GM21529 (cell line): ENCODE measurements at regions not wholly inside any gene's neighbourhood (a gene's known extent, or its start where the extent isn't known, plus 50 kb on each side); places are given as distances from the start of the nearest gene placed in this dataset.
A peak's percentile ranks its signal among the peaks of the same experiment; 100 is the strongest.

ENCODE experiments used
- ATAC-seq: cut with Tn5 transposase; IDR thresholded peaks from one replicate; pipeline ENCODE4 v1.9.1; 2021; ENCODE audit not compliant: unreplicated experiment

- ATAC-seq: no peak
These were observed 101.4 kb upstream of the SLC44A1 start for GRCh38 chr9:105143136-105143430.

GRCh38 chr9:105144076-105144475 lies 100.4 kb upstream of the SLC44A1 start:
- ATAC-seq: no peak

GRCh38 chr9:105144841-105145240 lies 99.6 kb upstream of the SLC44A1 start:
- ATAC-seq: no peak

GRCh38 chr9:105146677-105147076 lies 97.8 kb upstream of the SLC44A1 start:
- ATAC-seq: no peak

GRCh38 chr9:105147110-105147871 lies 97.2 kb upstream of the SLC44A1 start:
- no peak for ATAC-seq

GRCh38 chr9:105148328-105149006 lies 96.0 kb upstream of the SLC44A1 start:
- ATAC-seq: no peak

- ATAC-seq: no peak
These were observed 93.3 kb upstream of the SLC44A1 start for GRCh38 chr9:105150991-105151685.

- no peak for ATAC-seq
These were observed 92.8 kb upstream of the SLC44A1 start for GRCh38 chr9:105151686-105151995.

GRCh38 chr9:105154723-105155191 lies 89.7 kb upstream of the SLC44A1 start:
- ATAC-seq: no peak

GRCh38 chr9:105157171-105157583 lies 87.3 kb upstream of the SLC44A1 start:
- ATAC-seq: peak; percentile 88

GRCh38 chr9:105158020-105158419 lies 86.4 kb upstream of the SLC44A1 start:
- ATAC-seq: no peak

- no peak for ATAC-seq
These were observed 85.6 kb upstream of the SLC44A1 start for GRCh38 chr9:105158898-105159297.

GRCh38 chr9:105168870-105169319 lies 75.6 kb upstream of the SLC44A1 start:
- no peak for ATAC-seq

- ATAC-seq: no peak
These were observed 73.4 kb upstream of the SLC44A1 start for GRCh38 chr9:105171076-105171475.

- no peak for ATAC-seq
These were observed 72.9 kb upstream of the SLC44A1 start for GRCh38 chr9:105171589-105171988.

GRCh38 chr9:105172436-105172835 lies 72.0 kb upstream of the SLC44A1 start:
- ATAC-seq: no peak

- ATAC-seq: no peak
These were observed 71.1 kb upstream of the SLC44A1 start for GRCh38 chr9:105173306-105173705.

GRCh38 chr9:105173826-105174225 lies 70.6 kb upstream of the SLC44A1 start:
- no peak for ATAC-seq

- ATAC-seq: no peak
These were observed 68.3 kb upstream of the SLC44A1 start for GRCh38 chr9:105176194-105176593.

- ATAC-seq: no peak
These were observed 66.4 kb upstream of the SLC44A1 start for GRCh38 chr9:105178076-105178475.

- no peak for ATAC-seq
These were observed 56.7 kb upstream of the SLC44A1 start for GRCh38 chr9:105187781-105188180.

- ATAC-seq: no peak
These were observed 55.7 kb upstream of the SLC44A1 start for GRCh38 chr9:105188746-105189145.
